ENCODE measurements at regions not wholly inside any gene's neighbourhood (a gene's known extent, or its start where the extent isn't known, plus 50 kb on each side); places are given as distances from the start of the nearest gene placed in this dataset.

- Histone ChIP-seq H2BK15ac (ENCODE audit: low read depth, low read length) (no peak overlapping the region), H3K36me3 (ENCODE audit: control insufficient read depth, insufficient read depth, low read length) (no peaks in the 10 kb centered on the region), H4K20me1 (ENCODE audit: insufficient read depth, low read length) (no peaks in the 10 kb centered on the region), H2AK9ac (replicated peaks; ENCODE audit: low read depth, low read length, poor library complexity) (no peak overlapping the region), H3K18ac (ENCODE audit: low read depth, low read length) (no peak overlapping the region), H3K23ac (ENCODE audit: low read depth, low read length) (no peak overlapping the region), H3K14ac (replicated peaks; ENCODE audit: low read depth, low read length) (no peak overlapping the region), H3K4ac (ENCODE audit: low read depth, low read length) (no peak overlapping the region), H4K91ac (ENCODE audit: insufficient read depth, low read depth, low read length) (no peak overlapping the region), H3K4me3 (ENCODE audit: insufficient read depth, low read depth, low read length) (no peak overlapping the region), H3K79me1 (ENCODE audit: low read depth in 1 of 2, low read length in 2 of 2) (no peaks in the 10 kb centered on the region), H3K9ac (ENCODE audit: low read depth, low read length) (no peak overlapping the region), H2BK20ac (ENCODE audit: low read depth, low read length) (no peak overlapping the region), H3K56ac (ENCODE audit: extremely low read depth, insufficient read depth, low read length) (no peak overlapping the region), H2AK5ac (ENCODE audit: low read depth, low read length) (no peak overlapping the region), H4K8ac (ENCODE audit: low read depth in 2 of 2, low read length in 2 of 2) (no peak overlapping the region), H3K27me3 (ENCODE audit: control insufficient read depth, insufficient read depth, low read length) (no peaks in the 10 kb centered on the region), H2BK120ac (ENCODE audit: low read depth, low read length) (no peak overlapping the region), H3K27ac (ENCODE audit: insufficient read depth, low read length) (no peak overlapping the region), H4K5ac (ENCODE audit: low read depth, low read length) (no peak overlapping the region), H3K4me1 (ENCODE audit: control insufficient read depth, insufficient read depth, low read length) (no peaks in the 10 kb centered on the region), H3K9me3 (ENCODE audit: control insufficient read depth, insufficient read depth, low read length) (no peaks in the 10 kb centered on the region; the same call in 1 of the 2 replicates), H3K9me1 (ENCODE audit: insufficient read depth, low read length) (no peaks in the 10 kb centered on the region), H2BK5ac (ENCODE audit: low read depth, low read length, poor library complexity, severe bottlenecking) (no peak overlapping the region), H3K4me2 (ENCODE audit: low read depth, low read length) (no peak overlapping the region), H2AFZ (replicated peaks; ENCODE audit: low read length, poor library complexity) (no peak overlapping the region)
- intact Hi-C loops (cut with micrococcal nuclease) (no loop called here), in situ Hi-C loops (cut with MboI; ENCODE audit: low sequenced_read_pairs) (no loop called here), dilution Hi-C loops (cut with HindIII; ENCODE audit: low sequenced_read_pairs, unreplicated experiment) (no loop called here)
- POLR2A ChIA-PET (ENCODE audit: unreplicated experiment), result no interaction called here
- no peak for DNase-seq
- ATAC-seq (ENCODE audit: low read depth), result no peak
- 70% methylated on average over 2 of the region's 11 CpGs; no CpG with 5 or more reads in 1 of the 2 experiments for WGBS, 2 experiments (ENCODE audit: extremely low coverage in 2 of 2, insufficient read length in 1 of 2)
- CTCF ChIA-PET, result no interaction called here
- no TSS peak for BruUV-seq (replicated peaks)
- TF ChIP-seq SMC3 (IDR thresholded peaks at IDR 0.05; ENCODE audit: low read depth, low read length) (no peak), CHD1 (IDR thresholded peaks at IDR 0.05; ENCODE audit: low read depth, low read length) (no peak), USF2 (IDR thresholded peaks at IDR 0.05; ENCODE audit: low read depth, low read length) (no peak), NFE2L2 (IDR thresholded peaks at IDR 0.05; ENCODE audit: low read depth, low read length) (no peak), FOS (IDR thresholded peaks at IDR 0.05; ENCODE audit: low read depth, low read length) (no peak), BHLHE40 (IDR thresholded peaks at IDR 0.05; ENCODE audit: low read depth, low read length) (no peak), CTCF (conservative IDR thresholded peaks at IDR 0.05; ENCODE audit: low read depth, low read length) (no peak), MAFK (IDR thresholded peaks at IDR 0.05; ENCODE audit: low read depth, low read length) (no peak), RCOR1 (IDR thresholded peaks at IDR 0.05; ENCODE audit: insufficient replicate concordance, low read length) (no peak), CEBPB (IDR thresholded peaks at IDR 0.05; ENCODE audit: low read depth, low read length) (no peak), POLR2A (IDR thresholded peaks at IDR 0.05; ENCODE audit: low read depth, low read length) (no peak), MXI1 (IDR thresholded peaks at IDR 0.05; ENCODE audit: borderline replicate concordance, low read depth, low read length) (no peak), RFX5 (IDR thresholded peaks at IDR 0.05; ENCODE audit: low read depth, low read length) (no peak), MAZ (IDR thresholded peaks at IDR 0.05; ENCODE audit: borderline replicate concordance, low read depth, low read length) (no peak), RAD21 (IDR thresholded peaks at IDR 0.05; ENCODE audit: low read length) (no peak)
- TF ChIP-seq, protein P1, sequence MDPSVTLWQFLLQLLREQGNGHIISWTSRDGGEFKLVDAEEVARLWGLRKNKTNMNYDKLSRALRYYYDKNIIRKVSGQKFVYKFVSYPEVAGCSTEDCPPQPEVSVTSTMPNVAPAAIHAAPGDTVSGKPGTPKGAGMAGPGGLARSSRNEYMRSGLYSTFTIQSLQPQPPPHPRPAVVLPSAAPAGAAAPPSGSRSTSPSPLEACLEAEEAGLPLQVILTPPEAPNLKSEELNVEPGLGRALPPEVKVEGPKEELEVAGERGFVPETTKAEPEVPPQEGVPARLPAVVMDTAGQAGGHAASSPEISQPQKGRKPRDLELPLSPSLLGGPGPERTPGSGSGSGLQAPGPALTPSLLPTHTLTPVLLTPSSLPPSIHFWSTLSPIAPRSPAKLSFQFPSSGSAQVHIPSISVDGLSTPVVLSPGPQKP (IDR thresholded peaks at IDR 0.05; ENCODE audit: borderline replicate concordance, low read depth, low read length), result no peak
These were observed 386.2 kb downstream of the IRS2 start for GRCh38 chr13:109400209-109400608.

All from IMR-90 (cell line).